IPS-15b (cell line): ENCODE measurements at regions not wholly inside any gene's neighbourhood (a gene's known extent, or its start where the extent isn't known, plus 50 kb on each side); places are given as distances from the start of the nearest gene placed in this dataset.
"Not testable (repeated sequence)": the region's sequence is repeated elsewhere in the genome, so short reads cannot be mapped to it uniquely, and the experiment has no call there.

Experiments used
- H3K27me3 ChIP-seq: one replicate; pipeline ENCODE4 v1.6.1; 2013; ENCODE audit warnings: low read length; ENCODE audit not compliant: control insufficient read depth, insufficient read depth
- H3K36me3 ChIP-seq: one replicate; pipeline ENCODE4 v1.6.1; 2013; ENCODE audit warnings: low read length; ENCODE audit not compliant: control insufficient read depth, insufficient read depth
- H3K4me1 ChIP-seq: one replicate; pipeline ENCODE4 v1.6.1; 2013; ENCODE audit warnings: mild to moderate bottlenecking, low read length; ENCODE audit not compliant: control insufficient read depth, insufficient read depth
- H3K4me3 ChIP-seq: one replicate; pipeline ENCODE4 v1.5.1; 2013; ENCODE audit warnings: low read depth, low read length
- H3K9ac ChIP-seq: one replicate; pipeline ENCODE4 v1.6.1; 2013; ENCODE audit warnings: low read depth, mild to moderate bottlenecking, low read length
- H3K9me3 ChIP-seq: one replicate; pipeline ENCODE4 v1.6.1; 2013; ENCODE audit warnings: mild to moderate bottlenecking, low read length; ENCODE audit not compliant: control insufficient read depth, insufficient read depth

GRCh38 chr2:236389284-236390216 lies 125.3 kb upstream of the ASB18 start:
- H3K4me1 ChIP-seq, H3K36me3 ChIP-seq, H3K9ac ChIP-seq, H3K4me3 ChIP-seq, H3K27me3 ChIP-seq, H3K9me3 ChIP-seq: not testable (repeated sequence)

GRCh38 chr2:236393101-236393500 lies 128.9 kb upstream of the ASB18 start:
- Histone ChIP-seq H3K36me3 (no peaks in the 10 kb centered on the region), H3K9ac (no peak overlapping the region), H3K9me3 (no peaks in the 10 kb centered on the region), H3K27me3 (no peaks in the 10 kb centered on the region), H3K4me1 (no peaks in the 10 kb centered on the region), H3K4me3 (no peak overlapping the region)

GRCh38 chr2:236393581-236393980 lies 129.4 kb upstream of the ASB18 start:
- Histone ChIP-seq H3K4me3 (no peak overlapping the region), H3K4me1 (no peaks in the 10 kb centered on the region), H3K9me3 (no peaks in the 10 kb centered on the region), H3K27me3 (no peaks in the 10 kb centered on the region), H3K36me3 (no peaks in the 10 kb centered on the region), H3K9ac (no peak overlapping the region)

DNA sequence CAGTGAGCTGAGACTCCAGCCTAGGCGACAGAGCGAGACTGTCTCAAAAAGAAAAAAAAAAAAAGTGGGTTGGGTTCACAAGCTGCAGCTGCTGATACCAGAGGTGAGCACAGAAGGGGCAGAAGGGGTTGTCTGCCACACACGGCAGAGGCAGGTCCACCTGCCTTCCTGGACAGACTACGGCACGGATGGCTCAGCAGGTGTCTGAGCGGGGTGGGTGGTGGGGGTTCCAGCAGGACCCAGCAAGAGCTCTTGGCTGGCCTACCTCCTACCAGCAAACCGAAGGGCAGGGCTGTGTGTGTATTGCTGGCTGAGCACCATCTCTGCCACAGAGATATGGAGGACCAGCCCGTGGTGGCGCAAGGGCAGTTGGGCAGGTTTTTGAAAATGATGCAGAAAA lies 130.4 kb upstream of the ASB18 start:
- Histone ChIP-seq H3K9me3 (no peaks in the 10 kb centered on the region), H3K27me3 (no peaks in the 10 kb centered on the region), H3K4me1 (no peaks in the 10 kb centered on the region), H3K36me3 (no peaks in the 10 kb centered on the region), H3K4me3 (no peak overlapping the region), H3K9ac (no peak overlapping the region)

- no peak overlapping the region for H3K9ac ChIP-seq
- H3K9me3 ChIP-seq = no peaks in the 10 kb centered on the region
- H3K27me3 ChIP-seq = no peaks in the 10 kb centered on the region
- no peaks in the 10 kb centered on the region for H3K4me1 ChIP-seq
- no peaks in the 10 kb centered on the region for H3K36me3 ChIP-seq
- no peak overlapping the region for H3K4me3 ChIP-seq
Measured at GRCh38 chr2:236395067-236395466, 130.9 kb upstream of the ASB18 start.

- Histone ChIP-seq H3K4me1 (no peaks in the 10 kb centered on the region), H3K36me3 (no peaks in the 10 kb centered on the region), H3K4me3 (no peak overlapping the region), H3K9me3 (no peaks in the 10 kb centered on the region), H3K9ac (no peak overlapping the region), H3K27me3 (no peaks in the 10 kb centered on the region)
Measured at GRCh38 chr2:236396818-236397350, 132.7 kb upstream of the ASB18 start.

DNA sequence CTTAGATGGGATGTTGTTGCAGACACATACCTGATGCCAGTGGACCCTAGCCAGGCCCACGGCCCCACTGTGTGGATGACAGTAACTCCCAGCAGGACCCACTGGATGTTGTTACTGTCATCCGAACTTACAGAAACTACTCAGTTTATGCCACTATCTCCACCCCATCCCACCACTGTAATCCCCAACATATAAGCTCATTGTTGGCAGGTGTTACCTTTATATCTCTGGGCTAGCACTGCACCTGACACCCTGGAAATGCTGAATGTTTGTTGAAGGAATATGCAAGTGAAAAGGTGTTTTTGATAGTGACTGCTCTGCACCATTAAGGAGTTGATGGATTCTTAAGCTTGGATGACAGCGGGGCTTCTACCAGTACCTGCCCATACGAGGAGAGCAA lies 133.5 kb upstream of the ASB18 start:
- H3K9me3 ChIP-seq = no peaks in the 10 kb centered on the region
- no peaks in the 10 kb centered on the region for H3K4me1 ChIP-seq
- no peaks in the 10 kb centered on the region for H3K27me3 ChIP-seq
- no peak overlapping the region for H3K9ac ChIP-seq
- no peaks in the 10 kb centered on the region for H3K36me3 ChIP-seq
- H3K4me3 ChIP-seq = no peak overlapping the region

DNA sequence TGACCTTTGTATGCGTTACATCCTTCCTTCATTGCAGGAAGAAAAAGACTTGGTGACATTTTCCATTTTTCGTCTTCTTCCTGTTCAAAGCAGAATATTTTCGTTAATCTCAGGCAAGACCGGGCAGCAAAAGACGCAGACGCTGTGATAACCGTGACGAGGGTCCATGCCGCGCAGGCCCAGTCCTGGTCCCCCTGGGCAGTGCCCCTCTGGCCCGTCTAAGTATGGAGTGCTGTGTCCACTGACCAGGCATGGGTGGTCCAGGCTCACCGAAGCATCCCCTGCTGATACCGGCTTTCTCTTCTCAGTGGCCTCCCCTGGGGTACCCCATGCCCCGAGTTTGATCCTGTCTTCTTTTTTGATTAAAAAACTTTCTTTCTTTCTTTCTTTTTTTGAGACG lies 135.2 kb upstream of the ASB18 start:
- Histone ChIP-seq H3K27me3 (no peaks in the 10 kb centered on the region), H3K9ac (no peak overlapping the region), H3K36me3 (no peaks in the 10 kb centered on the region), H3K9me3 (no peaks in the 10 kb centered on the region), H3K4me1 (no peaks in the 10 kb centered on the region), H3K4me3 (no peak overlapping the region)

- Histone ChIP-seq H3K4me1 (no peaks in the 10 kb centered on the region), H3K27me3 (no peaks in the 10 kb centered on the region), H3K4me3 (no peak overlapping the region)
Measured at GRCh38 chr2:236400046-236400574, 135.9 kb upstream of the ASB18 start.

DNA sequence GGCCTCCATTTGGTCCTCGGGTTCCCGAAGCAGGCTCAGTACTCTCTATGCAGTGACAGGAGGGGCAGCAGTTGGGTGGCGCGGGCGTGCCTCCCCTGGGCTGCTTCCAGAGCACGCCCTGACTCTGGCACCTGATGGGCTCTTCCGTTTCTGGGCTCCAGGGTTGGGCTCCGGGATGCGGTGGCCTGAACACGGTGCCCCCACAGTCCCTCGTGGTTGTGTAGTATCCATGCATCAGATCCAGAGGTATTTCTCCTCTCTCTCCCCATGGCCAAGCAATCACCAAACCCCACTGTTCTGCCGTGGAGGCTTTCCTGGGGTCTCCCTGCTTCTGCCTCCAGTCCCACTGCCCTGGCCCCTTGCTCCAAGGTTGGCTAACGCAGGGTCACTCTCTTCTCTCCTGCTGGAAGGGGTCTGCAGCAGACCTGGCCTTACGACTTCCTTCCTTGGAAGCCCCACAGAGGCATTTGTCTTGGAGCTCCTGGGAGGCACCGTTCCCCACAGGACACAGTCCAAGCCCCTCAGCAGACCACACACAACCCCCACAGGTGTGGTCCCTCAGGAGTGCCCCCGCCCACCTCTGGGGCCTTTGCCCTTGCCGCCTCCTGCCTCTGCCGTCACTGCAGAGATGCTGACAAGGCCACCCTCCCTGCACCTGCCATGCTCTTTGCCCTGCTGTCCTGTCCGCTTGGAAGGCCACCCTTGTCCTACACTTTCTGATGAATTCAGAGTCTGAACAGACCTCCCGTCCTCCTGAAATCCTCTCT lies 136.6 kb upstream of the ASB18 start:
- Histone ChIP-seq H3K4me3 (no peak overlapping the region), H3K36me3 (no peaks in the 10 kb centered on the region), H3K9me3 (no peaks in the 10 kb centered on the region), H3K27me3 (no peaks in the 10 kb centered on the region), H3K4me1 (no peaks in the 10 kb centered on the region), H3K9ac (no peak overlapping the region)

More at GRCh38 chr2:236400046-236400574, 135.9 kb upstream of the ASB18 start:
- Histone ChIP-seq H3K9me3 (no peaks in the 10 kb centered on the region), H3K36me3 (no peaks in the 10 kb centered on the region), H3K9ac (no peak overlapping the region)

DNA sequence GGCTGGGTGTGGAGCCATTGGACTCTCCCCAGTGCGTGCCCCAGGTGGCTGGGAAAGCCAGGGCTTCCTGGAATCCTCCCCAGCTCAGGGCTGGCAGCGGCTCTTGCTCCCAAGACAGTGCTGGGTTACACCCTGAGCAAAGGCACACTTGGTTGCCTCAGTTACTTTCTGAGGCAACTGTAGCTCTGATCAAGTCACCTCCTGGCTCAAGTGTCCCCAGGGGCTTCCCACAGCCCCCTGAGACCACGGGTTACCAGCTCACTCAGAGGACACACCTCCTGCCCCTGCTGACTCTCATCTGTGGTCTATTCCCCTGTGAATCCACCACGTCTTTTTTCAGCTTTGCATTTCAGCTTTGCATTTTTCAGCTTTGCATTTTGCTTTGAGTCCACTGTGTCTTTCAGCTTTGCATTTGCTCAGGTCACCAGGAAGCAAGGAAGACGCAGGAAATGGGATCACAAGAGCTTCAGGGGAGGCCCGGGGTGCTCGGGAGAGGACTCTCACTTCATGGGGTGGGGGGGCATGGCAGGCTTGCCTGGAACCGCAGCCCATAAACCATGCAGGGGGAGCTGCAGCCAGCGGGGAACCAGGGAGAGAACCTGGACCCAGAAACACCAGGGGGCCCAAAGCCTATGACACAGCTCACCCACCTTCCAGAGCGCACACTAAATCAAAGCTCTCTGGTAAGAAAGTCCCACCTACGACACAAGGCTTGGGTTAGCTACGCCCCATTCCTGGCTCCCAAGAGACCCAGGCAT lies 138.0 kb upstream of the ASB18 start:
- Histone ChIP-seq H3K36me3 (no peaks in the 10 kb centered on the region), H3K27me3 (no peaks in the 10 kb centered on the region), H3K9me3 (no peaks in the 10 kb centered on the region), H3K4me1 (no peaks in the 10 kb centered on the region), H3K4me3 (no peak overlapping the region), H3K9ac (no peak overlapping the region)
